HepG2 (cell line): ENCODE measurements at regions not wholly inside any gene's neighbourhood (a gene's known extent, or its start where the extent isn't known, plus 50 kb on each side); places are given as distances from the start of the nearest gene placed in this dataset.

ENCODE experiments used
- ATAC-seq: fragments of 200-7000 bp; cut with Tn5 transposase; 3 replicates; pipeline ENCODE4 v1.9.1; 2020; ENCODE audit warnings: mild to moderate bottlenecking, moderate library complexity
- BruUV-seq: library from RNA; stranded (reverse); fragments of 400-500 nt; replicated peaks from 2 replicates; lab custom pipeline; 2021; lab: Mats Ljungman, UMichigan
- CTCF ChIA-PET: fragments of 300-600 bp; formaldehyde crosslinking; extraction: SDS; loops from one replicate; lab custom pipeline; 2021; ENCODE audit warnings: low total read pairs, inconsistent platforms, low intra/inter-chr PET ratio; lab: Yijun Ruan, JAX
- POLR2A ChIA-PET: fragments of 350-600 bp; sonication (Branson Sonifier 250); formaldehyde crosslinking; loops from one replicate; lab custom pipeline; 2020; ENCODE audit warnings: antibody characterized with exemption, inconsistent platforms; lab: Yijun Ruan, JAX
- DNase-seq: peaks from one replicate; pipeline ENCODE4 v3.0.0-alpha.2; 2015; ENCODE audit warnings: low spot score
- FAIRE-seq: peaks from 3 replicates; lab custom pipeline; 2011; peaks lifted over from hg19 to GRCh38; lab: Jason Lieb, UNC
- H2AFZ ChIP-seq: one replicate; pipeline ENCODE4 v1.6.1; 2011; ENCODE audit warnings: low read length, inconsistent platforms
- H3K27ac ChIP-seq: fragments of 300-600 bp; 3 replicates; pipeline ENCODE4 v1.8.0; 2011; ENCODE audit warnings: mixed run types, mild to moderate bottlenecking, mixed read lengths, low read length, inconsistent platforms; ENCODE audit not compliant: insufficient read depth; ENCODE audit errors: extremely low read length
- H3K27me3 ChIP-seq, 2 experiments: fragments of 200-600 bp in 1 of 2; 2 replicates in 1 of 2; 3 replicates in 1 of 2; pipeline versions ENCODE4 v1.6.0 to v1.8.0; 2011; ENCODE audit warnings: low read length in 2 of 2, mild to moderate bottlenecking in 2 of 2, moderate library complexity in 2 of 2, inconsistent platforms in 1 of 2; ENCODE audit not compliant: insufficient read depth in 2 of 2, control insufficient read depth in 1 of 2
- H3K36me3 ChIP-seq, 2 experiments: fragments of 200-600 bp in 1 of 2; replicated peaks in 1 of 2; 2 replicates in 1 of 2; 3 replicates in 1 of 2; pipeline versions ENCODE4 v1.5.1 to v1.8.0; 2011; ENCODE audit warnings: low read length in 2 of 2, inconsistent platforms in 1 of 2; ENCODE audit not compliant: insufficient read depth in 2 of 2, control insufficient read depth in 1 of 2
- H3K4me1 ChIP-seq: 2 replicates; pipeline ENCODE4 v1.5.1; 2012; ENCODE audit warnings: low read length, inconsistent platforms; ENCODE audit not compliant: insufficient read depth
- H3K4me2 ChIP-seq: 2 replicates; pipeline ENCODE4 v1.6.0; 2011; ENCODE audit warnings: low read depth, low read length, inconsistent platforms
- H3K4me3 ChIP-seq, 3 experiments: fragments of 200-600 bp in 1 of 3; sonication (generic), shearing (Covaris generic) in 1 of 3; replicated peaks in 1 of 3; 2 replicates each; pipeline ENCODE4 v1.5.1; 2011 to 2016; ENCODE audit warnings: low read length in 3 of 3, inconsistent platforms in 2 of 3, low read depth in 2 of 3, mild to moderate bottlenecking in 2 of 3, control low read depth in 1 of 3, mixed read lengths in 1 of 3; ENCODE audit not compliant: insufficient read depth in 1 of 3
- H3K79me2 ChIP-seq: one replicate; pipeline ENCODE4 v1.6.1; 2011; ENCODE audit warnings: low read length, inconsistent platforms; ENCODE audit not compliant: insufficient read depth
- H3K9ac ChIP-seq: 2 replicates; pipeline ENCODE4 v1.6.0; 2011; ENCODE audit warnings: mild to moderate bottlenecking, low read depth, low read length, inconsistent platforms; ENCODE audit not compliant: insufficient read depth
- H3K9me3 ChIP-seq: 2 replicates; pipeline ENCODE4 v1.5.1; 2012; ENCODE audit warnings: mild to moderate bottlenecking, low read length
- H4K20me1 ChIP-seq: 2 replicates; pipeline ENCODE4 v1.6.0; 2011; ENCODE audit warnings: inconsistent platforms, mild to moderate bottlenecking, low read length, moderate library complexity; ENCODE audit not compliant: insufficient read depth
- MAFG ChIP-seq: sonication (generic); formaldehyde crosslinking; IDR thresholded peaks from 2 replicates; pipeline ENCODE4 v1.5.1; 2020; ENCODE audit warnings: mild to moderate bottlenecking, missing genetic modification reagents
- MXD3 ChIP-seq: IDR thresholded peaks from 2 replicates; pipeline ENCODE4 v1.6.1; 2016; ENCODE audit warnings: mild to moderate bottlenecking, missing biosample characterization, missing genetic modification reagents
- NFE2L1 ChIP-seq: sonication (generic); formaldehyde crosslinking; IDR thresholded peaks from 2 replicates; pipeline ENCODE4 v1.4.0; 2020; ENCODE audit warnings: missing genetic modification reagents, mild to moderate bottlenecking, borderline replicate concordance
- PLRG1 ChIP-seq: fragments of 450-650 bp; conservative IDR thresholded peaks from 2 replicates; pipeline ENCODE4 v1.6.1; 2016
- SNRNP70 ChIP-seq: fragments of 200-400 bp; formaldehyde crosslinking; IDR thresholded peaks from 2 replicates; pipeline ENCODE4 v1.6.1; 2017; ENCODE audit warnings: mild to moderate bottlenecking, low read depth, low read length, moderate library complexity
- YEATS2 ChIP-seq: sonication (generic); formaldehyde crosslinking; IDR thresholded peaks from 2 replicates; pipeline ENCODE4 v1.4.0; 2020; ENCODE audit warnings: missing genetic modification reagents, borderline replicate concordance
- ZBTB2 ChIP-seq: sonication (generic); formaldehyde crosslinking; IDR thresholded peaks from 2 replicates; pipeline ENCODE4 v1.8.0; 2022; ENCODE audit warnings: low read depth, missing genetic modification reagents
- ZNF296 ChIP-seq: sonication (generic); formaldehyde crosslinking; conservative IDR thresholded peaks from 2 replicates; pipeline ENCODE4 v1.5.0; 2020; ENCODE audit warnings: mild to moderate bottlenecking, missing genetic modification reagents
- ZSCAN25 ChIP-seq: sonication (generic); formaldehyde crosslinking; IDR thresholded peaks from 2 replicates; pipeline ENCODE4 v1.8.0; 2022; ENCODE audit warnings: mild to moderate bottlenecking, missing genetic modification reagents
- in situ Hi-C: cut with HindIII; loops from 2 replicates; pipeline ENCODE4 v1.10.0; 2017; ENCODE audit warnings: low pct_unique_long_range_greater_than_20kb; ENCODE audit not compliant: extremely low pct_ligation_motif_present
- intact Hi-C: fragments of 100-400 bp; cut with micrococcal nuclease; formaldehyde crosslinking; loops from one replicate; pipeline ENCODE4 v1.10.0; 2022; ENCODE audit not compliant: unreplicated experiment

- TF ChIP-seq MAFG (CRISPR knock-in tag): no peak
- TF ChIP-seq SNRNP70: no peak
- no peak for TF ChIP-seq PLRG1
These were observed 145.8 kb upstream of the BET1 start (continued) for GRCh38 chr7:94149789-94150545.

- H4K20me1 ChIP-seq: no peaks in the 10 kb centered on the region
- intact Hi-C loops (no loop called here), in situ Hi-C loops (no loop called here)
- ATAC-seq (no peak), DNase-seq (no peak), FAIRE-seq (no peak)
- no peak overlapping the region for H2AFZ ChIP-seq
- no peak overlapping the region for H3K4me3 ChIP-seq
- H3K27me3 ChIP-seq: no peaks in the 10 kb centered on the region
- H3K9me3 ChIP-seq: no peaks in the 10 kb centered on the region
- no peak overlapping the region for H3K4me2 ChIP-seq
- H3K79me2 ChIP-seq: no peaks in the 10 kb centered on the region
- CTCF ChIA-PET: no interaction called here
- BruUV-seq: no TSS peak
- H3K27ac ChIP-seq: no peak overlapping the region
- H3K4me1 ChIP-seq: no peaks in the 10 kb centered on the region
- POLR2A ChIA-PET: no interaction called here
- no peak for TF ChIP-seq YEATS2 (CRISPR knock-in tag)
- no peak for TF ChIP-seq ZSCAN25 (CRISPR knock-in tag)
- no peak for TF ChIP-seq ZNF296 (CRISPR knock-in tag)
- no peak for TF ChIP-seq ZBTB2 (CRISPR knock-in tag)
- TF ChIP-seq MXD3 (CRISPR knock-in tag): no peak
- TF ChIP-seq NFE2L1 (CRISPR knock-in tag): no peak
- H3K36me3 ChIP-seq: no peaks in the 10 kb centered on the region
- no peak overlapping the region for H3K9ac ChIP-seq
These were observed 150.0 kb upstream of the BET1 start for GRCh38 chr7:94154182-94154581.
